ENCODE measurements at regions not wholly inside any gene's neighbourhood (a gene's known extent, or its start where the extent isn't known, plus 50 kb on each side); places are given as distances from the start of the nearest gene placed in this dataset.
"Not testable (repeated sequence)": the region's sequence is repeated elsewhere in the genome, so short reads cannot be mapped to it uniquely, and the experiment has no call there.

DNA sequence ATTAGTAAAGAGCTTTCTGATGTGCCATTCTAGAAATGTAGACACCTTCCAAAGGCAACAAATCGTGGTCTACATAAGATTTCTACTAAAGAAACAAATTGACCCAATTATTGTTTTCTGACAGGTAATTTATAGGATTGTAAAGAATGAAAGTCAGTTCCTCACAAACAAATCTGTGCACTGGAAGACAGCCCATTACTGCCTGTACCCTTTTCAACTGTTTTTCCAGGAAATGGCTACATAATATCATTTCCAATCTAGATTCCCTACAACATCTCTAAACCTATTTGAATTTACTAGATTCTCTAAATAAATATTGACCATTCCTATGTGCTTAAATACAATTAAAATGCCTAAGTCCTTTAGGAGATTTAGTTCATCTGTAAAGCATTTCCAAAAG lies 939.1 kb downstream of the FSCB start:
- DNase-seq (ENCODE audit: low read depth), result no peak

DNA sequence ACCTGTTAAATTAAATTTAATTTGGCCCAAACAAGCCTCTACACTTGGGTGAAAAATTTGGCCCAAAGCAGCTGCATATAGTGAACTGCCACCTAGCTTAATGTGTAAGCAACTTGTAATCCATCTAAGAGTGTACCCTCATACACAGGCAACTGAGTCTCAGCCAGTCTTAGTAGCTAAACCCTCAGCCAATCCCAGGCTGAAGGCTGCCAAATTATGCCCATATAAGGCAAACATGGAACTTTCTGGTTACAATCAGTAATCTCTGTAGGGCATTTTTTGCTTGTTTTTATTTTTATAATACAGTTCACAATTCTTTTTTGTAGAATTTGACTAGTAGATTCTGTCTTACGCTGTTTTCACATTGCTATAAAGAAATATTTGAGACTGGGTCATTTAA lies 958.7 kb downstream of the FSCB start:
- DNase-seq (ENCODE audit: low read depth), result no peak

DNA sequence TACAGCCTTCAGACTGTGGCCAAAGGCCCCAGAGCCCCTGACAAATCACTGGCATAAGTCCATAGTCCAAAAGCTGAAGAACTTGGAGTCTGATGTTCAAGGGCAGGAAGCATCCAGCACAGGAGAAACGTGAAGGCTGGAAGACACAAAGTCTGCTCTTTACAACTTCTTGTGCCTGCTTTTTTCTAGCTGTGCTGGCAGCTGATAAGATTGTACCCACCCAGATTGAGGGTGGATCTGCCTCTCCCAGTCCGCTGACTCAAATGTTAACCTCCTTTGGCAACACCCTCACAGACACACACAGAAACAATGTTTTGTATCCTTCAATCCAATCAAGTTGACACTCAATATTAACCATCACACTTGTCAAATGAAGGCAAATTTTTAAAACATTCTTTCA lies 959.5 kb downstream of the FSCB start:
- DNase-seq (ENCODE audit: low read depth), result not testable (repeated sequence)

- DNase-seq (ENCODE audit: low read depth), result no peak
Observed at GRCh38 chr14:43541356-43541755, 965.7 kb downstream of the FSCB start.

DNA sequence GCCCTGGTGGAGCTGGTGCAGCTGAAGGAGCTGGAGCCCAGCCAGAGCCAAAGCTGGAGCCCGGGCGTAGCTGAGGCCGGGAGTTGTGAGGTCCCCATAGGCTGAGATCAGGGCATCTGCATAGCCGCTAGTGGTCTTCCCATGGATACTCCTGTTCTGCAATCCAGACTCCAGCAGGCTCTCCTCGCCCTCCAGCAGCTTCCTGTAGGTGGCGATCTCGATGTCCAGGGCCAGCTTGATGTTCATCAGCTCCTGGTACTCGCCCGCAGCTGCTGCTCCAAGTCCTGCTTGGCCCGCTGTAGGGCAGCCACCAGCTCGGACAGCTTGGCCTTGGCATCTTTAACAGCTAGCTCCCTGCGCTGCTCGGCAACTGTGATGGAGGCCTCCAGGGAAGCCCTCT lies 966.1 kb downstream of the FSCB start:
- peak; percentile 71 for DNase-seq (ENCODE audit: low read depth)

GRCh38 chr14:43539210-43539609 lies 967.9 kb downstream of the FSCB start:
- DNase-seq (ENCODE audit: low read depth), result peak; percentile 55

DNA sequence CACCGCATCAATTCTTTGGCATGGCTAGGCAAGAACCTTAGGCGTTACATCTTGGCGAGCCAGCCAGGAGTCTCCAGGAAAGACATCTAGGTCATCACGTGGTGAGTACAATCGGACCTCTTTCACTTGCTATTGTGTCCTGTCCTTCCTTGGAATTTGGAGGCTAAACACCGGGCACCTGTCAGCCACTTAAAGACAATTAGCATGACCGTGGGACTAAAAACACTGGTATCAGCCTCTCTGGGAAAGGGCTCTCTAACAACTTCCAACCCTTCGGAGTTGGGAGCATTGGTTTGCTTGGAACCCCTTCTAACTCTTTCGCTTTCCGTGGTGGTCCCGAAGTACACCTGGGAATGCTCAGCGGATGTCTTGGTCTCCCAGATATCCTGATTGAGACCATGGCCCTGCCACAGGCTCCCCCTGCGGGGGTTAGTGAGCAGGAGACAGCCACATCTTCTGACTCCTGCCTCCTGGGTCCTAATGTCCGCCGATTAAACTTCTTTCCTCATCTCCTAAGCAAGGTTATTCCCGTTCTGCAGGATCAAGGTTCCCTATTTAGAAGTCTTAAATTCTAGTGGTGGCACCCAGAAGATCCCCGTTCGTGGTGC lies 971.7 kb downstream of the FSCB start:
- peak; percentile 45 for DNase-seq (ENCODE audit: low read depth)

- peak; percentile 37 for DNase-seq (ENCODE audit: low read depth)
Observed at GRCh38 chr14:43532825-43533416, 974.2 kb downstream of the FSCB start.

DNA sequence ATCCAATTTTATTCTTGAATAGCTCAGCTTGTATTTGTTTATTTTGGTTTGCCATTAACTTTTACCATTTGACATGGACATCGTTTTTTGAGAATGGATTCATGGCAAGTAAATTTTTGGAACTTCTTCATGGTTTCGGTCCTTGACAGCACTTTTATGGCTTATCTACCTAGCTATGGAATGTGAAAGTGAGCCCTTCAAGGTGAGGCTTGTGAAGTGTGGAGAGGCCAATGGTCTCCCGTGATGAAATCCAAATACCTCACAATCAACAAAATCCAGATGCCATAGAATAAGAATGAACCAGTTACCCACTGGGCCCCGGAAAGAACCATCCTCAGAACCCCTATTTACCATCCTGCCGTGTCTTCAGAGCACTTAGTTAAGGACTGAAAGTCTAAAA lies 978.8 kb downstream of the FSCB start:
- DNase-seq (ENCODE audit: low read depth), result no peak

- DNase-seq (ENCODE audit: low read depth), result no peak
Observed at GRCh38 chr14:43525658-43526057, 981.4 kb downstream of the FSCB start.

GRCh38 chr14:43522901-43523300 lies 984.2 kb downstream of the FSCB start:
- DNase-seq (ENCODE audit: low read depth), result no peak

DNA sequence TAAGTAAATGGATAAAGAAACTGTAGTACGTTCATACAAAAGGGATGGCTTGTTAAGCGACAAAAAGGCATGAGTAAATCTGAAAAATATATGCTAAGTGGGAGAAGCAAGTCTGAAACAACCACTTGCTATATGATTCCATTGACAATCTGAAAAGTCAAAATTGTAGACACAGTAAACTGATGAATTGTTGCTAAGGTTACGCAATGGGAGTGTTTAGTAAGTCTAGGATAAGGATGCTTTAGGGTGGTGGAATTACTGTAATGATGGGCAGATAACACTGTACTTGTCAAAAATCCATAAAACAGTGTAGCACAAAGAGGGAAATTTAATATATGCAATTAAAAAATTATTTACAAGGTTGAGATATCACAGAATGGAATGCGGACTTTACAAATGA lies 984.9 kb downstream of the FSCB start:
- no peak for DNase-seq (ENCODE audit: low read depth)

DNA sequence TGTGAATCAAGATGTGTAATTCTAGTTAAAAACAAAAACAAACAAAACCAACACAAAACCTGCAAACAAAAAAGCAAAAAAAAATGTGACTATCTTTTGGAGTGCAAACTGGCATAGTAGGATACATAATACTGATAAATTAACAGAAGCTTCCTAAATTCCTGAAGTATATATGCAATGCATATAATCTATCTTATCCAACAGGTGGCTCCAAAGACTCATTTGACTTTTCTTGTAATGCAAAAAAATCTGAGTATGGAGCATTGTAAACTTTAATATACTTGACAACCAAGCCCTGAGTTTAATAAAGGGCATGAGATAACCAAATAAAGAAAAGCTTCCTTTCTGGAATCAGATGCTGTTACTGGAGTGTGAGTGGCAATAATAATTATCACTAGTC lies 1003.6 kb downstream of the FSCB start:
- DNase-seq (ENCODE audit: low read depth), result no peak

GRCh38 chr14:43492359-43492758 lies 1014.7 kb downstream of the FSCB start:
- not testable (repeated sequence) for DNase-seq (ENCODE audit: low read depth)

DNA sequence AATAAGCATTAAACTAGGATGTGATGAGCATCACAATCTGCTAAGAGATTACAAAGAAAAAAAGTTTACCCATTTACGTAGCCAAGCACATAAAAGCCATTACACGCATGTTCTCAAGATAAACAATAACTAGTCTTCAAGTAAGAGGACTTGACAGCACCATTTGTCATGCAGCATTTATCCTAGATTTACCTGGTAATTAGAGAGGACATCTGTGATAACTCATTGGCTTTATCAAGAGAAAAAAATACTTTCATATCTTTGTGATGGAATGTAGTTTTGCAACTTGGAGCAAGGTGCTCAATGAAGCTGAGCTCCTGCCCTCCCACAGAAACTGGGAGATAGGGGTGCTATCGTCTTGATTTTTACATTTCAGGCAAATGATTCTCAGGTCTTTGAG lies 1023.7 kb downstream of the FSCB start:
- DNase-seq (ENCODE audit: low read depth), result no peak

- DNase-seq (ENCODE audit: low read depth), result no peak
Observed at GRCh38 chr14:43481864-43482263, 1025.2 kb downstream of the FSCB start.

- no peak for DNase-seq (ENCODE audit: low read depth)
Observed at GRCh38 chr14:43480976-43481375, 1026.1 kb downstream of the FSCB start.

DNA sequence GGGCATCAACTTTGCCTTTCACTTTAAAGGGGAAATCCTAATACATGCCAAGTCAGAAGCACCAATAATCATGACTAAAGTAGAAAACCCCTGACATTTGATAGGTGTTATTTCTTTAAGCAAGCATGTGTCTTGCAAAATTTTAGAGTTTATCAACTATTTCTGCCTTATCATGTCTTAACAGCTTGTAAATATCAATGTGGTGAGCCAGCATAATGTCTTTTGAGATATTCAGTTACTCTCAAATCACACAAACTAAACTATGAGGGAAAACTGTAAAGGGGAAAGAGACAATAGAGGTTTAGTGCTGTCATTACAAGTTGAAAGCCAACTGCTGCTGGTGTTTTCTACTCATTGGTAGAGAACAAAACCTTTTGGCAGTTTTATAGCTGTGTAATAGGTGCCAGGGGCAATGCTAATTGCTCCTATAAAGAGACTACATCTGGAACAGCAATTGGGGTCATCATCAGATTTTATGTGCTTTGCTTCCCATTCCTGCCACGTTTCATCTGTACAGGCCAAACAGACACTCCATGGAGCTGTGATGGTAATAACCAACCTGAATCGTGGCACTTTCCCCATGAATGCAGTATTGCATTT lies 1027.4 kb downstream of the FSCB start:
- DNase-seq (ENCODE audit: low read depth), result no peak

DNA sequence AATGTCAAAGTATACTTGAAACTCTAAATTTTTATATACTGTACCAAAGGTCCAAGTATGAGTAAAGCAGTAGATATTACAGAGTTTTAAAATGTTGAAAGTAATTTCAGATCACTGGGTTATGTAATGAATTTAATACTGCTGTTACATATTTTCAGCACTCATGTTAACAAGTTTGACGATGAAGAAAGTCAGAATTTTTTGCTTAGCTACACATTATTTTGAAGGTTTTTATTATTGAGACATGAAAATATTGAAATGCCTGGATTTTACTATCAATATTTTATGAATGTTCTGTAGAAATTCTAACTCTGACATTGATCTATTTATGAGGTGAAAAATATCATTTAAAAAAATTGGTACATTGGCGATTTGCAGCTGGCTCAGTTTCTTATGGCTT lies 1030.3 kb downstream of the FSCB start:
- DNase-seq (ENCODE audit: low read depth), result no peak

DNA sequence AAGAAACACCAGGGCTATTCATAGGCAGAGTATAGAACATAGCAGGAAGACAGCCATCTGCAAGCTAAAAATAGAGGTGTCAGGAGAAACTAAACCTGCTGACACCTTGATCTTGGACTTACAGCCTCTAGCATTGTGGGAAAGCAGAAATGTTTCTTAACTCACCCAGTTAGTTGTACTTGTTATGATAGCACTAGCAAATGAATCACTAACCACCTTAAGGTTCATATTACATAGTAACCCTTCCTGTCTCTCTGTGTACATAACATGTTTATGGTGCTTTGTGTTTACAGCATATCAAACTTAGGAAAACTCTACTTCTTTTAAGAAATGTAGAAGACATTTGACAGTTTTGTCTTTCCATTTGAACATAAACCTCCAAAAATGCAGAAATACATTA lies 1031.3 kb downstream of the FSCB start:
- no peak for DNase-seq (ENCODE audit: low read depth)

GRCh38 chr14:43471595-43471994 lies 1035.5 kb downstream of the FSCB start:
- no peak for DNase-seq (ENCODE audit: low read depth)

- DNase-seq (ENCODE audit: low read depth), result no peak
Observed at GRCh38 chr14:43464968-43465367, 1042.1 kb downstream of the FSCB start.

- no peak for DNase-seq (ENCODE audit: low read depth)
Observed at GRCh38 chr14:43449291-43449690, 1057.8 kb downstream of the FSCB start.

DNA sequence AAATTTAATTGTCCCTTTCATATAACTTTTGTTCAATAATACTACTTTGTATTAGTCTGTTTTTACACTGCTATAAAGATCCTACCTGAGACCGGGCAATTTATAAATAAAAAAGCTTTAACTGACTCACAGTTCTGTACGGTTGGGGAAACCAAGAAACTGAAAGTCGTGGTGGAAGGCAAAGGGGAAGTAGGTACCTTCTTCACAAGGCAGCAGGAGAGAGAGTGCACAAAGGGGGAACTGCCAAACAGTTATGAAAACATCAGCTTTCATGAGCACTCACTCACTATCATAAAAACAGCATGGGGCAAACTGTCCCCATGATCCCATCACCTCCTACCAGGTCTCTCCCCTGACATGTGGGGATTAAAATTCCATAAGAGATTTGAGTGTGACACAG lies 1069.0 kb downstream of the FSCB start:
- no peak for DNase-seq (ENCODE audit: low read depth)
